Cardiac muscle cell (in vitro differentiated cells and primary cell): ENCODE measurements at regions not wholly inside any gene's neighbourhood (a gene's known extent, or its start where the extent isn't known, plus 50 kb on each side); places are given as distances from the start of the nearest gene placed in this dataset.

Experiments used
- DNase-seq, 2 donors: peaks; one replicate each; pipeline versions ENCODE4 v3.0.0 to v3.0.0-alpha.2; 2010 to 2017; ENCODE audit warnings: low read depth in 1 of 2, low spot score in 1 of 2
- H3K27ac ChIP-seq: fragments of 200-600 bp; sonication (generic); 2 replicates; pipeline ENCODE4 v1.5.1; 2016
- H3K27me3 ChIP-seq: fragments of 200-600 bp; sonication (generic); 2 replicates; pipeline ENCODE4 v1.6.0; 2016; ENCODE audit warnings: control low read depth
- H3K36me3 ChIP-seq: fragments of 200-600 bp; sonication (generic); 2 replicates; pipeline ENCODE4 v1.5.1; 2016; ENCODE audit warnings: control low read depth
- H3K4me1 ChIP-seq: fragments of 200-600 bp; sonication (generic); 2 replicates; pipeline ENCODE4 v1.8.1; 2017; ENCODE audit warnings: low read depth, mild to moderate bottlenecking, mixed run types
- H3K4me3 ChIP-seq: fragments of 200-600 bp; sonication (generic); 2 replicates; pipeline ENCODE4 v1.5.1; 2016; ENCODE audit warnings: mild to moderate bottlenecking
- H3K9me3 ChIP-seq: fragments of 200-600 bp; sonication (generic); 2 replicates; pipeline ENCODE4 v1.5.1; 2017; ENCODE audit warnings: low read depth, mild to moderate bottlenecking, control low read depth
- TF ChIP-seq, protein P1 (sequence below): IDR thresholded peaks from 2 replicates; pipeline ENCODE4 v1.5.1; 2012; ENCODE audit warnings: low read depth, mild to moderate bottlenecking, low read length

DNA sequence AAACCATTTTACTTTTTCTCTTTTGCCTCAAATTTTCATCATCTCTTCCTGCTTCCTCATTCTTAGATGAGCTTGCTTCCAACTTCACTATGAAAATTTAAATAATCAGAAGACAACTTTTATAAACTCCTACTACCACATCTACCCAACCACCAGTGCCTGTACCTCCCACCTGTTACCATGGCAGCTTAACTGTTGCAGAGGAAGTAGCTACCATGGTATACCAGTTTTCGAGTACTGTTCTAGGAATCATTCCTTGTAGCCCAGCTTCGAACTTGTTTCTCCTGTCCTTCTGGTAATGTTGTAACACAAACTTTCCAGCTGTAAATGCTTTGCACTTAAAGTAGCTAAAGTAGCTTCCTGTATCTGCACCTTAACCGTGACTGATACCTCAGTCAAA is 266.8 kb upstream of the NREP start:
- Histone ChIP-seq H3K27me3 (no peaks in the 10 kb centered on the region), H3K4me3 (no peak overlapping the region), H3K4me1 (no peaks in the 10 kb centered on the region), H3K27ac (no peak overlapping the region), H3K36me3 (no peaks in the 10 kb centered on the region), H3K9me3 (no peaks in the 10 kb centered on the region)
- TF ChIP-seq, protein P1, sequence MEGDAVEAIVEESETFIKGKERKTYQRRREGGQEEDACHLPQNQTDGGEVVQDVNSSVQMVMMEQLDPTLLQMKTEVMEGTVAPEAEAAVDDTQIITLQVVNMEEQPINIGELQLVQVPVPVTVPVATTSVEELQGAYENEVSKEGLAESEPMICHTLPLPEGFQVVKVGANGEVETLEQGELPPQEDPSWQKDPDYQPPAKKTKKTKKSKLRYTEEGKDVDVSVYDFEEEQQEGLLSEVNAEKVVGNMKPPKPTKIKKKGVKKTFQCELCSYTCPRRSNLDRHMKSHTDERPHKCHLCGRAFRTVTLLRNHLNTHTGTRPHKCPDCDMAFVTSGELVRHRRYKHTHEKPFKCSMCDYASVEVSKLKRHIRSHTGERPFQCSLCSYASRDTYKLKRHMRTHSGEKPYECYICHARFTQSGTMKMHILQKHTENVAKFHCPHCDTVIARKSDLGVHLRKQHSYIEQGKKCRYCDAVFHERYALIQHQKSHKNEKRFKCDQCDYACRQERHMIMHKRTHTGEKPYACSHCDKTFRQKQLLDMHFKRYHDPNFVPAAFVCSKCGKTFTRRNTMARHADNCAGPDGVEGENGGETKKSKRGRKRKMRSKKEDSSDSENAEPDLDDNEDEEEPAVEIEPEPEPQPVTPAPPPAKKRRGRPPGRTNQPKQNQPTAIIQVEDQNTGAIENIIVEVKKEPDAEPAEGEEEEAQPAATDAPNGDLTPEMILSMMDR: no peak
- no peak for DNase-seq

DNA sequence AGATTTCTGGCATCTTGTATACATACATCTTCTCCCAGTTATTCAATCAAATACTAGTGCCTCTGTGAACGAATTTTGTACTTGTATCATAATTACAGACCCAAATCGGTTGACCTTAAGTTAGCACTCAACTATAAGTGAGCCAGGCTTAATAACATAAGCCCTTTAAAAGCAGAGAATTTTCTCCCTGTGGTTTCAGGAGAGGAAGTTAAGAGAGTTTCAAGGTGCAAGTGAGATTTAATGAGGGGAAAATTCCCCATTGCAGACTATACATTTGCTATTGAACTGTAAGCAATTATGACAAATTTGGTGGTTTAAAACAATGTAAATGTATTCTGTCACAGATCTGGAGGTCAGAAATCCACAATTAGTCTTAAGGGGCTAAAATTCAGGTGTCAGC is 261.9 kb upstream of the NREP start:
- TF ChIP-seq, protein P1: no peak

DNA sequence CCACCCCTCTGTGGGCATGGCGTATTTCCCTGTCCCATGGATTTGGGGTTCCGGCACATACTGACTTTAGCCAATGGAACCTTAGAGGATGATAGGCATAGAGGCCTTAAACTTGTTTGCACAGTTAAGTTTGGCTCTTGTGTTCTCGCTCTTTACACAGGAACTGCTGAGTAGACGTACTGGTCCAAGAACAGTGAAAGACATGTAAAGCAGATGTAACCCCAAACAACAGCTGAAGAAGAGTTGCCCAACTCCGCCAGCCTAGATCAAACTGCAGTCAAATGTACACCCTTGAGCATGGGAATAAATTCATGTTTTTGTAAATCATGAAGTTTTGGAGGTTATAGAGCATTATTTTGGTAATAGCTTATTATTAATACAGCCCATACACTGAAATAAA is 260.0 kb upstream of the NREP start:
- H3K4me3 ChIP-seq: no peak overlapping the region
- DNase-seq: no peak
- TF ChIP-seq, protein P1: no peak
- H3K36me3 ChIP-seq: no peaks in the 10 kb centered on the region
- H3K27ac ChIP-seq: no peak overlapping the region
- no peaks in the 10 kb centered on the region for H3K9me3 ChIP-seq
- H3K4me1 ChIP-seq: peaks cover 5% of the 10 kb centered on the region
- H3K27me3 ChIP-seq: no peaks in the 10 kb centered on the region

More for the DNA sequence above, 261.9 kb upstream of the NREP start:
- H3K4me3 ChIP-seq: no peak overlapping the region
- H3K27me3 ChIP-seq: no peaks in the 10 kb centered on the region
- no peaks in the 10 kb centered on the region for H3K9me3 ChIP-seq
- H3K4me1 ChIP-seq: no peaks in the 10 kb centered on the region
- H3K36me3 ChIP-seq: no peaks in the 10 kb centered on the region
- DNase-seq: no peak
- no peak overlapping the region for H3K27ac ChIP-seq

DNA sequence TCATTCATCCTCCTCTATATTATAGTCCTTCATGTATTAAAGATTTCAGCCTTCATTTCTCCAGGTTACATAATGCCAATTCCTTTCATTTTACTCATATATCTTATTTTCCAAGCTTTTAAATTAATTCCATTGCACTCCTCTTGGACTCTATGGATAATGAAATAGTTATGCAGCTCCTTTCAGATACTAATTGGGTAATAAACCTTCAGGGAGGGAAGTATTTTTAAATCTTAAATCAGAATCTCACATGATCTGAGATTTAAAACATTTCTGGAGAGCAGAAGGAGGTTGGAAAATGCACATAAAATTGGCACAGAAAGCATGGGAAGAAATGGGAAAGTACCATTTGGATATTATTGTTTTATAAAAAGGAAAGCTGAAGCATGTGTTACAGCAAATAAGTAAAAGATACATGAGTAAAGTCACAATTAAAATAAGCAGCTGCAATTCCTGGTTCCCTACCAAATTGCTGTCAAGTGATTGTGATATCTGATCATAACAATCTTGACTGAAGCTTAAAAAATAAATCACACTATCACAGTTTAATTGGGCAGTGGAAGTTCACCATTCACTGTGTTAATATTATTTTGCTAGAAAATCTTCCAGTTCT is 257.9 kb upstream of the NREP start:
- Histone ChIP-seq H3K27ac (no peak overlapping the region), H3K4me1 (peaks cover 10% of the 10 kb centered on the region), H3K9me3 (no peaks in the 10 kb centered on the region), H3K4me3 (no peak overlapping the region), H3K27me3 (no peaks in the 10 kb centered on the region), H3K36me3 (no peaks in the 10 kb centered on the region)
- DNase-seq: no peak
- TF ChIP-seq, protein P1: no peak

DNA sequence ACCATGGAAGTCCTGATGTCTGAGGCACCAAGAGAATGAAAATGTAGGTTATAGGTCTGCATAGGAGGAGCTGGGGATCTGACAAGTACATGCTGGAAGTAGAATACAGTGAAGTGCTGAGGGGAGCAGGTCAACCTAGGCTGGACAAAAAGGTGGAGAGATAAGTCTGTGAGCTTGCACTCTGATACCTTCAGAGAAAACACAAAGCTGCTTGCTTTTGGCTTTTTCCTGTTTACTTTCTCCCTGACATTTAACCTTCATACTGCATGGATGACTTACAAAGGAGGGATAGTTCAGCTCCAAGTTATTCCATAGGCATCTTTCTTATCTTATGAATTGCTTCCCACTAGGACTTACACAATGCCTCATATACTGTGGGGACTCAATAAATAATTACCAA is 256.7 kb upstream of the NREP start:
- H3K9me3 ChIP-seq: no peaks in the 10 kb centered on the region

More for the DNA sequence above, 256.7 kb upstream of the NREP start:
- Histone ChIP-seq H3K27me3 (no peaks in the 10 kb centered on the region), H3K27ac (no peak overlapping the region), H3K4me3 (no peak overlapping the region), H3K4me1 (peaks cover 10% of the 10 kb centered on the region), H3K36me3 (no peaks in the 10 kb centered on the region)
- DNase-seq: no peak
- TF ChIP-seq, protein P1: no peak
